NCI-H2196 treated with DMSO at 0.1 percent for 48 hours (cell line): ENCODE measurements at regions not wholly inside any gene's neighbourhood (a gene's known extent, or its start where the extent isn't known, plus 50 kb on each side); places are given as distances from the start of the nearest gene placed in this dataset.

Source experiments
- DNase-seq: peaks from one replicate; lab custom pipeline; 2025; ENCODE audit not compliant: unreplicated experiment; lab: John Stamatoyannopoulos, UW

- DNase-seq: no peak
These were observed 831.5 kb upstream of the TMEM132C start for GRCh38 chr12:127435439-127435838.

GRCh38 chr12:127438512-127439244, 828.3 kb upstream of the TMEM132C start:
- DNase-seq: no peak

GRCh38 chr12:127445581-127446139, 821.3 kb upstream of the TMEM132C start:
- DNase-seq: no peak

GRCh38 chr12:127448906-127449305, 818.1 kb upstream of the TMEM132C start:
- DNase-seq: no peak

GRCh38 chr12:127450826-127451225, 816.1 kb upstream of the TMEM132C start:
- DNase-seq: no peak

GRCh38 chr12:127455347-127456265, 811.4 kb upstream of the TMEM132C start:
- no peak for DNase-seq

- DNase-seq: no peak
These were observed 809.2 kb upstream of the TMEM132C start for GRCh38 chr12:127457726-127458125.

GRCh38 chr12:127459166-127459565, 807.8 kb upstream of the TMEM132C start:
- DNase-seq: no peak

GRCh38 chr12:127459687-127460086, 807.3 kb upstream of the TMEM132C start:
- DNase-seq: no peak

- no peak for DNase-seq
These were observed 803.7 kb upstream of the TMEM132C start for GRCh38 chr12:127463237-127463636.

GRCh38 chr12:127469331-127469730, 797.6 kb upstream of the TMEM132C start:
- no peak for DNase-seq

- DNase-seq: no peak
These were observed 793.2 kb upstream of the TMEM132C start for GRCh38 chr12:127473766-127474165.

- DNase-seq: no peak
These were observed 787.7 kb upstream of the TMEM132C start for GRCh38 chr12:127479256-127479655.

- DNase-seq: no peak
These were observed 786.1 kb upstream of the TMEM132C start for GRCh38 chr12:127480775-127481314.

GRCh38 chr12:127482950-127483349, 784.0 kb upstream of the TMEM132C start:
- no peak for DNase-seq

- DNase-seq: no peak
These were observed 781.4 kb upstream of the TMEM132C start for GRCh38 chr12:127485528-127485927.

- DNase-seq: no peak
These were observed 779.9 kb upstream of the TMEM132C start for GRCh38 chr12:127487031-127487430.

GRCh38 chr12:127489061-127489460, 777.9 kb upstream of the TMEM132C start:
- no peak for DNase-seq

- no peak for DNase-seq
These were observed 771.7 kb upstream of the TMEM132C start for GRCh38 chr12:127494961-127495915.

GRCh38 chr12:127496255-127496654, 770.7 kb upstream of the TMEM132C start:
- no peak for DNase-seq
